ENCODE measurements at regions not wholly inside any gene's neighbourhood (a gene's known extent, or its start where the extent isn't known, plus 50 kb on each side); places are given as distances from the start of the nearest gene placed in this dataset.

- no peaks in the 10 kb centered on the region for H3K4me1 ChIP-seq
- WGBS (ENCODE audit: missing lambda C conversion rate) = 49% methylated on average over 3 of the region's 3 CpGs
- FAIRE-seq (no peak), ATAC-seq (no peak), DNase-seq (ENCODE audit: low read depth in 1 of 2, low spot score in 1 of 2) (no peak)
- no peak overlapping the region for H3K4me2 ChIP-seq
- TF ChIP-seq KDM1A (IDR thresholded peaks at IDR 0.05; ENCODE audit: low read depth) (no peak), PBX3 (IDR thresholded peaks at IDR 0.05) (no peak), MAZ (IDR thresholded peaks at IDR 0.05; ENCODE audit: borderline replicate concordance, low read depth, low read length) (no peak), CBX8 (IDR thresholded peaks at IDR 0.05) (no peak), FOSL2 (IDR thresholded peaks at IDR 0.05) (no peak), FOSL2 (CRISPR knock-in tag; IDR thresholded peaks at IDR 0.05) (no peak), RCOR1 (IDR thresholded peaks at IDR 0.05; ENCODE audit: low read depth, low read length) (no peak), POLR2A (IDR thresholded peaks at IDR 0.05; ENCODE audit: low read length) (no peak), SMC3 (IDR thresholded peaks at IDR 0.05) (no peak), NR3C1 (IDR thresholded peaks at IDR 0.05) (no peak), HOXB13 (CRISPR knock-in tag; IDR thresholded peaks at IDR 0.05; ENCODE audit: low read depth) (no peak), HES2 (IDR thresholded peaks at IDR 0.05) (no peak)
- TF ChIP-seq, protein P1, sequence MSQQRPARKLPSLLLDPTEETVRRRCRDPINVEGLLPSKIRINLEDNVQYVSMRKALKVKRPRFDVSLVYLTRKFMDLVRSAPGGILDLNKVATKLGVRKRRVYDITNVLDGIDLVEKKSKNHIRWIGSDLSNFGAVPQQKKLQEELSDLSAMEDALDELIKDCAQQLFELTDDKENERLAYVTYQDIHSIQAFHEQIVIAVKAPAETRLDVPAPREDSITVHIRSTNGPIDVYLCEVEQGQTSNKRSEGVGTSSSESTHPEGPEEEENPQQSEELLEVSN (IDR thresholded peaks at IDR 0.05; ENCODE audit: borderline replicate concordance, low read depth) = no peak
- TF ChIP-seq, protein P2, sequence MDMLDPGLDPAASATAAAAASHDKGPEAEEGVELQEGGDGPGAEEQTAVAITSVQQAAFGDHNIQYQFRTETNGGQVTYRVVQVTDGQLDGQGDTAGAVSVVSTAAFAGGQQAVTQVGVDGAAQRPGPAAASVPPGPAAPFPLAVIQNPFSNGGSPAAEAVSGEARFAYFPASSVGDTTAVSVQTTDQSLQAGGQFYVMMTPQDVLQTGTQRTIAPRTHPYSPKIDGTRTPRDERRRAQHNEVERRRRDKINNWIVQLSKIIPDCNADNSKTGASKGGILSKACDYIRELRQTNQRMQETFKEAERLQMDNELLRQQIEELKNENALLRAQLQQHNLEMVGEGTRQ (IDR thresholded peaks at IDR 0.05) = no peak
- no peak overlapping the region for H3K27ac ChIP-seq
- H3K4me3 ChIP-seq = no peak overlapping the region
- POLR2A ChIA-PET = no interaction called here
- no peaks in the 10 kb centered on the region for H3K9me3 ChIP-seq
- CTCF ChIA-PET = interaction anchor here (1.6 kb wide), 1 partner anchor 19 kb away, joined by 3 read pairs; no protein-coding TSS in a partner anchor
These were observed 148.9 kb downstream of the ADAM29 start for GRCh38 chr4:175066923-175067627.

- Histone ChIP-seq H3K4me3 (no peak overlapping the region), H3K9me3 (no peaks in the 10 kb centered on the region), H3K4me2 (no peak overlapping the region), H3K27ac (no peak overlapping the region), H3K4me1 (no peaks in the 10 kb centered on the region)
- POLR2A ChIA-PET = no interaction called here
- no peak for FAIRE-seq
- CTCF ChIA-PET = no interaction called here
- ATAC-seq = no peak
- no peak for TF ChIP-seq FOXS1 (CRISPR knock-in tag; IDR thresholded peaks at IDR 0.05)
- no peak for TF ChIP-seq HOXB13 (CRISPR knock-in tag; IDR thresholded peaks at IDR 0.05; ENCODE audit: low read depth)
- TF ChIP-seq, protein P3, sequence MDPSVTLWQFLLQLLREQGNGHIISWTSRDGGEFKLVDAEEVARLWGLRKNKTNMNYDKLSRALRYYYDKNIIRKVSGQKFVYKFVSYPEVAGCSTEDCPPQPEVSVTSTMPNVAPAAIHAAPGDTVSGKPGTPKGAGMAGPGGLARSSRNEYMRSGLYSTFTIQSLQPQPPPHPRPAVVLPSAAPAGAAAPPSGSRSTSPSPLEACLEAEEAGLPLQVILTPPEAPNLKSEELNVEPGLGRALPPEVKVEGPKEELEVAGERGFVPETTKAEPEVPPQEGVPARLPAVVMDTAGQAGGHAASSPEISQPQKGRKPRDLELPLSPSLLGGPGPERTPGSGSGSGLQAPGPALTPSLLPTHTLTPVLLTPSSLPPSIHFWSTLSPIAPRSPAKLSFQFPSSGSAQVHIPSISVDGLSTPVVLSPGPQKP (IDR thresholded peaks at IDR 0.05; ENCODE audit: low read depth, low read length) = no peak
- TF ChIP-seq KDM1A (IDR thresholded peaks at IDR 0.05; ENCODE audit: low read depth) = no peak
- no peak for TF ChIP-seq BHLHE40 (IDR thresholded peaks at IDR 0.05; ENCODE audit: low read depth, low read length)
- no peak for TF ChIP-seq MAFK (IDR thresholded peaks at IDR 0.05; ENCODE audit: partially characterized antibody)
- no peak for TF ChIP-seq JUN (IDR thresholded peaks at IDR 0.05)
- TF ChIP-seq FOSL2 (IDR thresholded peaks at IDR 0.05) = no peak
- TF ChIP-seq FOSL2 (CRISPR knock-in tag; IDR thresholded peaks at IDR 0.05) = no peak
- no peak for TF ChIP-seq ZC3H11A (IDR thresholded peaks at IDR 0.05)
- no peak for TF ChIP-seq HOXB5 (CRISPR knock-in tag; IDR thresholded peaks at IDR 0.05)
- TF ChIP-seq HDAC2 (IDR thresholded peaks at IDR 0.05) = no peak
- TF ChIP-seq BCL3 (IDR thresholded peaks at IDR 0.05) = no peak
- TF ChIP-seq MAZ (IDR thresholded peaks at IDR 0.05; ENCODE audit: borderline replicate concordance, low read depth, low read length) = no peak
- no peak for TF ChIP-seq MYC (IDR thresholded peaks at IDR 0.05; ENCODE audit: borderline replicate concordance, low read length)
- no peak for TF ChIP-seq ZFP36 (IDR thresholded peaks at IDR 0.05; ENCODE audit: borderline replicate concordance, partially characterized antibody)
- DNase-seq (ENCODE audit: low read depth in 1 of 2, low spot score in 1 of 2) = no peak
These were observed 150.1 kb downstream of the ADAM29 start for GRCh38 chr4:175068266-175068665.
